ENCODE measurements at regions not wholly inside any gene's neighbourhood (a gene's known extent, or its start where the extent isn't known, plus 50 kb on each side); places are given as distances from the start of the nearest gene placed in this dataset.

- POLR2A ChIA-PET (ENCODE audit: low non-redundant PET), result no interaction called here
- CTCF ChIA-PET, result interaction anchor here (0.7 kb wide), 1 partner anchor 1033 kb away, joined by 3 read pairs; no protein-coding TSS in a partner anchor
- no peak overlapping the region for H3K27ac ChIP-seq
- TF ChIP-seq CTCF (conservative IDR thresholded peaks at IDR 0.05; ENCODE audit: low read depth), result no peak
- no peak for DNase-seq (ENCODE audit: low spot score)
Observed at GRCh38 chr12:58787021-58787760, 133.1 kb downstream of the LRIG3 start.

GRCh38 chr12:58794859-58795258 lies 125.4 kb downstream of the LRIG3 start:
- TF ChIP-seq CTCF (conservative IDR thresholded peaks at IDR 0.05; ENCODE audit: low read depth), result no peak
- H3K27ac ChIP-seq, result no peak overlapping the region
- ChIA-PET CTCF (interaction anchor here (0.7 kb wide), 1 partner anchor 348 kb away, joined by 4 read pairs; no protein-coding TSS in a partner anchor), POLR2A (ENCODE audit: low non-redundant PET) (no interaction called here)
- no peak for DNase-seq (ENCODE audit: low spot score)

GRCh38 chr12:58795825-58796224 lies 124.5 kb downstream of the LRIG3 start:
- ChIA-PET CTCF (no interaction called here), POLR2A (ENCODE audit: low non-redundant PET) (no interaction called here)
- DNase-seq (ENCODE audit: low spot score), result no peak
- no peak overlapping the region for H3K27ac ChIP-seq
- no peak for TF ChIP-seq CTCF (conservative IDR thresholded peaks at IDR 0.05; ENCODE audit: low read depth)

- CTCF ChIA-PET, result interaction anchor here (1.1 kb wide), 1 partner anchor 363 kb away, joined by 3 read pairs; no protein-coding TSS in a partner anchor
Observed at GRCh38 chr12:58801986-58802385, 118.3 kb downstream of the LRIG3 start.

GRCh38 chr12:58803908-58804307 lies 116.4 kb downstream of the LRIG3 start:
- DNase-seq (ENCODE audit: low spot score), result peak; percentile 14
- H3K27ac ChIP-seq, result no peak overlapping the region
- ChIA-PET POLR2A (ENCODE audit: low non-redundant PET) (no interaction called here), CTCF (no interaction called here)
- TF ChIP-seq CTCF (conservative IDR thresholded peaks at IDR 0.05; ENCODE audit: low read depth), result no peak

More at GRCh38 chr12:58801986-58802385, 118.3 kb downstream of the LRIG3 start:
- no peak for DNase-seq (ENCODE audit: low spot score)
- POLR2A ChIA-PET (ENCODE audit: low non-redundant PET), result no interaction called here
- TF ChIP-seq CTCF (conservative IDR thresholded peaks at IDR 0.05; ENCODE audit: low read depth), result no peak
- no peak overlapping the region for H3K27ac ChIP-seq

GRCh38 chr12:58804749-58805148 lies 115.6 kb downstream of the LRIG3 start:
- H3K27ac ChIP-seq, result no peak overlapping the region
- peak; percentile 26; the same call in 1 of the 2 replicates for TF ChIP-seq CTCF (conservative IDR thresholded peaks at IDR 0.05; ENCODE audit: low read depth)
- POLR2A ChIA-PET (ENCODE audit: low non-redundant PET), result no interaction called here
- peak; percentile 5 for DNase-seq (ENCODE audit: low spot score)
- CTCF ChIA-PET, result interaction anchor here (0.6 to 0.7 kb wide), 3 partner anchors 68 to 1181 kb away, joined by 3 to 6 read pairs (median 3); no protein-coding TSS in a partner anchor

All from RWPE1 (cell line).